D721Med (cell line): ENCODE measurements at regions not wholly inside any gene's neighbourhood (a gene's known extent, or its start where the extent isn't known, plus 50 kb on each side); places are given as distances from the start of the nearest gene placed in this dataset.

Source experiments
- DNase-seq: peaks from one replicate; pipeline ENCODE4 v3.0.0; 2011; ENCODE audit warnings: low spot score; ENCODE audit not compliant: insufficient read length
- FAIRE-seq: peaks from 2 replicates; lab custom pipeline; 2011; peaks lifted over from hg19 to GRCh38; lab: Jason Lieb, UNC
- CTCF ChIP-seq: IDR thresholded peaks from 2 replicates; pipeline ENCODE4 v1.5.1; 2012; ENCODE audit warnings: mild to moderate bottlenecking, control low read depth; ENCODE audit not compliant: insufficient read depth; ENCODE audit errors: missing control alignments

- no peak for FAIRE-seq
- no peak for TF ChIP-seq CTCF
- DNase-seq, result no peak
These were observed 522.6 kb upstream of the PCDH9 start for GRCh38 chr13:67752759-67753158.

- no peak for FAIRE-seq
- no peak for DNase-seq
- TF ChIP-seq CTCF, result no peak
These were observed 512.3 kb upstream of the PCDH9 start for GRCh38 chr13:67742478-67742877.

GRCh38 chr13:67740871-67741535 lies 510.9 kb upstream of the PCDH9 start:
- FAIRE-seq (no peak), DNase-seq (no peak)
- no peak for TF ChIP-seq CTCF

- peak; percentile 49 for TF ChIP-seq CTCF
- no peak for DNase-seq
- FAIRE-seq, result peak; percentile 11
These were observed 506.7 kb upstream of the PCDH9 start for GRCh38 chr13:67736646-67737420.

- no peak for TF ChIP-seq CTCF
- DNase-seq (no peak), FAIRE-seq (peak; percentile 38)
These were observed 505.5 kb upstream of the PCDH9 start for GRCh38 chr13:67735651-67736050.

GRCh38 chr13:67726979-67727378 lies 496.8 kb upstream of the PCDH9 start:
- no peak for DNase-seq

More at GRCh38 chr13:67726979-67727378, 496.8 kb upstream of the PCDH9 start:
- no peak for FAIRE-seq
- TF ChIP-seq CTCF, result no peak
